DND-41 (cell line): ENCODE measurements at regions not wholly inside any gene's neighbourhood (a gene's known extent, or its start where the extent isn't known, plus 50 kb on each side); places are given as distances from the start of the nearest gene placed in this dataset.

Experiments used
- ATAC-seq: fragments of 200-7000 bp; cut with Tn5 transposase; 3 replicates; pipeline ENCODE4 v1.9.1; 2021; ENCODE audit warnings: low read depth; ENCODE audit not compliant: insufficient read depth
- DNase-seq: peaks from one replicate; pipeline ENCODE4 v3.0.0-alpha.2; 2020
- H2AFZ ChIP-seq: 2 replicates; pipeline ENCODE4 v1.6.0; 2012; ENCODE audit warnings: low read depth, low read length
- H3K27ac ChIP-seq: 2 replicates; pipeline ENCODE4 v1.5.1; 2012; ENCODE audit warnings: low read length, inconsistent platforms
- H3K27me3 ChIP-seq: fragments of 200-600 bp; sonication (generic); 2 replicates; pipeline ENCODE4 v1.6.0; 2012; ENCODE audit warnings: low read length, mild to moderate bottlenecking, inconsistent platforms; ENCODE audit not compliant: insufficient read depth, poor library complexity
- H3K36me3 ChIP-seq: 2 replicates; pipeline ENCODE4 v1.5.1; 2012; ENCODE audit warnings: low read length, inconsistent platforms; ENCODE audit not compliant: insufficient read depth
- H3K4me1 ChIP-seq: 2 replicates; pipeline ENCODE4 v1.5.1; 2012; ENCODE audit warnings: mild to moderate bottlenecking, low read length; ENCODE audit not compliant: insufficient read depth
- H3K4me2 ChIP-seq: 2 replicates; pipeline ENCODE4 v1.6.0; 2012; ENCODE audit warnings: mild to moderate bottlenecking, moderate library complexity, low read length, inconsistent platforms; ENCODE audit not compliant: insufficient read depth
- H3K4me3 ChIP-seq, 2 experiments: fragments of 200-600 bp in 1 of 2; shearing (Covaris generic) in 1 of 2; 2 replicates each; pipeline ENCODE4 v1.5.1; 2012 to 2016; ENCODE audit warnings: inconsistent platforms in 2 of 2, low read length in 2 of 2, mild to moderate bottlenecking in 2 of 2, low read depth in 1 of 2, moderate library complexity in 1 of 2
- H3K79me2 ChIP-seq: 2 replicates; pipeline ENCODE4 v1.6.0; 2012; ENCODE audit warnings: low read length, inconsistent platforms; ENCODE audit not compliant: insufficient read depth
- H3K9ac ChIP-seq: 2 replicates; pipeline ENCODE4 v1.6.0; 2012; ENCODE audit warnings: low read depth, mild to moderate bottlenecking, inconsistent platforms, low read length, moderate library complexity
- H3K9me3 ChIP-seq: 2 replicates; pipeline ENCODE4 v1.5.1; 2012; ENCODE audit warnings: low read length, moderate library complexity, mild to moderate bottlenecking, inconsistent platforms; ENCODE audit not compliant: insufficient read depth, severe bottlenecking
- H4K20me1 ChIP-seq: 2 replicates; pipeline ENCODE4 v1.6.0; 2012; ENCODE audit warnings: low read length; ENCODE audit not compliant: insufficient read depth
- EZH2 ChIP-seq: IDR thresholded peaks from 3 replicates; pipeline ENCODE4 v1.6.1; 2012; ENCODE audit warnings: borderline replicate concordance, low read depth, mild to moderate bottlenecking, moderate library complexity, low read length, inconsistent platforms; ENCODE audit not compliant: severe bottlenecking
- TF ChIP-seq, protein P1 (sequence below): IDR thresholded peaks from 2 replicates; pipeline ENCODE4 v1.5.1; 2012; ENCODE audit warnings: borderline replicate concordance, low read length, moderate library complexity, mild to moderate bottlenecking; ENCODE audit not compliant: poor library complexity, severe bottlenecking; ENCODE audit errors: extremely low read depth

DNA sequence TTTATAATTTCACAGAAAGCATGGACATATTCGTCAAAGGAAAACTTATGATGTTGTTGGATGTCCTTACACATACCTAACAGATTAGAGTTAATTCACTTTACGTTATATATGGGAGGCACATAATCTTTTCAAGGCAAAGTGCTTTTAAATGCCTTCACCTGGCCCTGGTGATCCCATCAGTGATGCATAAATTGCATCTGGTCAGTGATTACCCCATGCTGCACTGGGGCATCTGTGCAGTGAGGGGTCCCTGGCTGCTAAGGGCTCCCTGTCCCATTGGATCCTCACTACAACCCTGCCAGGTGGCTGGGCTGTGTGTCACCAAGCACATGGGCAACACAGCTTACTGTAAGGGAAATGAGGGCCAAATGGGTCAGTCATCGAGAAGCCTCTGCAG is 441.1 kb downstream of the RPS24 start:
- TF ChIP-seq EZH2 = no peak
- TF ChIP-seq, protein P1, sequence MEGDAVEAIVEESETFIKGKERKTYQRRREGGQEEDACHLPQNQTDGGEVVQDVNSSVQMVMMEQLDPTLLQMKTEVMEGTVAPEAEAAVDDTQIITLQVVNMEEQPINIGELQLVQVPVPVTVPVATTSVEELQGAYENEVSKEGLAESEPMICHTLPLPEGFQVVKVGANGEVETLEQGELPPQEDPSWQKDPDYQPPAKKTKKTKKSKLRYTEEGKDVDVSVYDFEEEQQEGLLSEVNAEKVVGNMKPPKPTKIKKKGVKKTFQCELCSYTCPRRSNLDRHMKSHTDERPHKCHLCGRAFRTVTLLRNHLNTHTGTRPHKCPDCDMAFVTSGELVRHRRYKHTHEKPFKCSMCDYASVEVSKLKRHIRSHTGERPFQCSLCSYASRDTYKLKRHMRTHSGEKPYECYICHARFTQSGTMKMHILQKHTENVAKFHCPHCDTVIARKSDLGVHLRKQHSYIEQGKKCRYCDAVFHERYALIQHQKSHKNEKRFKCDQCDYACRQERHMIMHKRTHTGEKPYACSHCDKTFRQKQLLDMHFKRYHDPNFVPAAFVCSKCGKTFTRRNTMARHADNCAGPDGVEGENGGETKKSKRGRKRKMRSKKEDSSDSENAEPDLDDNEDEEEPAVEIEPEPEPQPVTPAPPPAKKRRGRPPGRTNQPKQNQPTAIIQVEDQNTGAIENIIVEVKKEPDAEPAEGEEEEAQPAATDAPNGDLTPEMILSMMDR = no peak
- no peak overlapping the region for H2AFZ ChIP-seq
- no peak overlapping the region for H3K9ac ChIP-seq
- ATAC-seq (no peak), DNase-seq (no peak)
- no peak overlapping the region for H3K4me3 ChIP-seq
- no peaks in the 10 kb centered on the region for H3K79me2 ChIP-seq
- no peaks in the 10 kb centered on the region for H3K36me3 ChIP-seq
- H3K9me3 ChIP-seq = no peaks in the 10 kb centered on the region
- no peak overlapping the region for H3K4me2 ChIP-seq
- H3K27me3 ChIP-seq = peaks cover 3% of the 10 kb centered on the region
- H4K20me1 ChIP-seq = no peaks in the 10 kb centered on the region
- no peaks in the 10 kb centered on the region for H3K4me1 ChIP-seq
- no peak overlapping the region for H3K27ac ChIP-seq

DNA sequence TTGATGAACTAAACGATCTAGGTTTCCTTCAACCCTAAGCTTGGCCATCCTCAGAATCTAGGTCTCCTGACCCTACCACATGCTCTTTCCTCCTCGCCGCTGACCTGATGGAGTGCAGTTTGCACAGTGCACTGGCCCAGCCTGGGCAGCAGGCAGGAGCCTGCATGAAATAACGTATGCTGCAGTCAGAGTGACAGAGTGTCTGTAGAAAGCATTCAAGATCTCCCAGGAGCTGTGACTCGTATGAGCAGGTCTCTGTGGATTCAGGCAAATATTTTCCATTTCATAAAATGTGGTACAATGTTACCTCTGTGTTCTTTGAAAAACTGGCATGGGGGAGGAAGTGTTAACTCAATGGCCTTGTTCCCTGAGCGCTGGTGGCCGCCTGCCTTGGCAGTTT is 441.8 kb downstream of the RPS24 start:
- Histone ChIP-seq H4K20me1 (no peaks in the 10 kb centered on the region), H3K79me2 (no peaks in the 10 kb centered on the region), H3K9ac (no peak overlapping the region), H3K4me3 (no peak overlapping the region), H3K36me3 (no peaks in the 10 kb centered on the region), H3K4me1 (no peaks in the 10 kb centered on the region), H2AFZ (no peak overlapping the region), H3K4me2 (no peak overlapping the region), H3K27ac (no peak overlapping the region), H3K27me3 (peaks cover 6% of the 10 kb centered on the region), H3K9me3 (no peaks in the 10 kb centered on the region)
- ATAC-seq = no peak
- no peak for DNase-seq
- TF ChIP-seq EZH2 = no peak
- TF ChIP-seq, protein P1 = no peak

DNA sequence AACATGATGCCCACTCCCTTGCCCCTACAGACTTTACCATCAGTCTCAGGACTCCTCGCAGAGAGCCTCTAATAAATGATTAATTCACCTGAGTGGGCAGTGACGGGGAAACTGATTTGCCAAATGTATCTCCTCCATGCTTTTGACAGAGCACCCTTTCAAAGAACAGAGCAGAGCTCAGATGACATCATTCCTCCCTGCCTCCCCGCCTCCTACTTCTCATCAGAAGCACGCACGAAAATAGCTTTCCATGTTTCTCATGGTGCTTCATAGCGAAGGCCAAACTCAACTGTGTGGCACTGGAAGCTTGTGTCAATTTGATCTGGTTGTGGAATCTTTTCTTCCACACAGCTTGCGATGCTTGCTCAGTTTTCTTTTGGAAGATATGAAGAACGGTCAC is 442.5 kb downstream of the RPS24 start:
- Histone ChIP-seq H3K9ac (no peak overlapping the region), H3K9me3 (no peaks in the 10 kb centered on the region)
- TF ChIP-seq EZH2 = no peak
- TF ChIP-seq, protein P1 = no peak

DNA sequence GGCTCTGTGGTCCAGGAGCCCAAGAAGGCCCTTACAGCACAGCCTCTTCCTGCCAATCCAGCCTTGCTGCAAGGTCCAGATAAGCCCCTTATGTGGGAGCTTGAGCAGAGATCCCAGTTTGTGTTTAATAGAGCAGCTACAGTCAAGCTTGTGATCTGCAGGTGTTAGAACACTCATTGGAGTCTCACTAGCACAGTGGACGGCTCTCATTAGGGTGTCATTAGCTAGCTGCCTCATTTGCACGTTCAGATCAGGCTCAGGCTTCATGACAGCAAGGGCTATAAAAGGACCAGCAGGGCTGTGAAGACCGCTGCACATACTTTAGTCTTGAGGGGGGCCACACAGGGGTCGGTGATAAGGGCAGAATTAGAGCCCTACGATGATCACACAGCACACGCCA is 443.2 kb downstream of the RPS24 start:
- ATAC-seq (no peak), DNase-seq (no peak)
- Histone ChIP-seq H2AFZ (no peak overlapping the region), H3K4me1 (no peaks in the 10 kb centered on the region), H4K20me1 (no peaks in the 10 kb centered on the region), H3K79me2 (no peaks in the 10 kb centered on the region), H3K27me3 (peaks cover 6% of the 10 kb centered on the region), H3K9ac (no peak overlapping the region), H3K4me3 (no peak overlapping the region), H3K27ac (no peak overlapping the region), H3K9me3 (no peaks in the 10 kb centered on the region), H3K4me2 (no peak overlapping the region), H3K36me3 (no peaks in the 10 kb centered on the region)
- no peak for TF ChIP-seq EZH2
- TF ChIP-seq, protein P1 = no peak

More for the DNA sequence above, 442.5 kb downstream of the RPS24 start:
- H3K4me1 ChIP-seq = no peaks in the 10 kb centered on the region
- no peak overlapping the region for H3K4me2 ChIP-seq
- no peaks in the 10 kb centered on the region for H4K20me1 ChIP-seq
- no peak overlapping the region for H2AFZ ChIP-seq
- H3K36me3 ChIP-seq = no peaks in the 10 kb centered on the region
- no peaks in the 10 kb centered on the region for H3K79me2 ChIP-seq
- DNase-seq (no peak), ATAC-seq (no peak)
- no peak overlapping the region for H3K4me3 ChIP-seq
- no peak overlapping the region for H3K27ac ChIP-seq
- H3K27me3 ChIP-seq = peaks cover 6% of the 10 kb centered on the region
